Fibroblast of lung (primary cell): ENCODE measurements at regions not wholly inside any gene's neighbourhood (a gene's known extent, or its start where the extent isn't known, plus 50 kb on each side); places are given as distances from the start of the nearest gene placed in this dataset.

Experiments
- CTCF ChIP-seq, 2 donors: IDR thresholded peaks in 1 of 2; conservative IDR thresholded peaks in 1 of 2; 1 replicate in 1 of 2; 2 replicates in 1 of 2; pipeline ENCODE4 v1.5.1; 2011 to 2012; ENCODE audit warnings: low read length in 2 of 2, control low read depth in 1 of 2, inconsistent platforms in 1 of 2, low read depth in 1 of 2, mild to moderate bottlenecking in 1 of 2
- EZH2 ChIP-seq: IDR thresholded peaks from 2 replicates; pipeline ENCODE4 v1.5.1; 2012; ENCODE audit warnings: low read length, control low read depth, mild to moderate bottlenecking; ENCODE audit errors: missing control alignments

DNA sequence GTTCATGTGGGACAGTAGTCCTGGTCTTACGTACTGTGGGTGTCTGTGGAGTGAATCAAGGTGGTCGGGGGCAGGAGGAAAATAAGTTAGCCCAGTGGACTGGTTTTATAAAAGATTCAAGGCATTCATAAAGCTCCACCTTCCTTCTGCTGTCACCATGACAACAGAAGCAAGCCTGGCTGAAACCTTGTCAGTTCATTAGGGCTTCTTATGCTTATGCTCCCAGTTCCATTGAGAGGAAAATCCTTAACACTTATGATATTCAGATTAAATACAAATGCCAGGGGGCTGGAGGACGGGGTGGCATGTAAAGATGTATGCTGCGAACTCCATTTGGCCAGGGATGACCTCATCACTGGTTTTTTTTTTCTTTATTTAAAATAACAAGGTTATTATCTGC, 283.1 kb upstream of the ATP10A start:
- TF ChIP-seq CTCF (conservative IDR thresholded peaks at IDR 0.05 in 1 of 2, IDR thresholded peaks at IDR 0.05 in 1 of 2; ENCODE audit: low read depth in 1 of 2, low read length in 2 of 2) (no peak), EZH2 (no peak)
